ENCODE measurements at regions not wholly inside any gene's neighbourhood (a gene's known extent, or its start where the extent isn't known, plus 50 kb on each side); places are given as distances from the start of the nearest gene placed in this dataset.

GRCh38 chr5:119943148-119943547 is 313.8 kb downstream of the FAM170A start (continued):
- TF ChIP-seq MAX (IDR thresholded peaks at IDR 0.05; ENCODE audit: low read depth) (no peak), EP300 (IDR thresholded peaks at IDR 0.05; ENCODE audit: borderline replicate concordance in 1 of 2, low read depth in 1 of 2, low read length in 1 of 2) (no peak), FOXJ3 (CRISPR knock-in tag; IDR thresholded peaks at IDR 0.05) (no peak), ZBTB33 (IDR thresholded peaks at IDR 0.05; ENCODE audit: borderline replicate concordance, low read depth) (no peak), MEF2A (IDR thresholded peaks at IDR 0.05; ENCODE audit: borderline replicate concordance, low read depth) (no peak), IRF3 (IDR thresholded peaks at IDR 0.05; ENCODE audit: low read depth, low read length) (no peak), PBX3 (IDR thresholded peaks at IDR 0.05) (no peak), USF2 (IDR thresholded peaks at IDR 0.05; ENCODE audit: borderline replicate concordance, low read depth, low read length) (no peak), MXI1 (IDR thresholded peaks at IDR 0.05; ENCODE audit: low read depth, low read length) (no peak), SMC3 (IDR thresholded peaks at IDR 0.05; ENCODE audit: low read depth, low read length) (0 out of 2 replicates have a peak, but pooled peaks have one; percentile 25), FOSL2 (IDR thresholded peaks at IDR 0.05; ENCODE audit: borderline replicate concordance, low read depth) (no peak), USF1 (IDR thresholded peaks at IDR 0.05; ENCODE audit: borderline replicate concordance, low read depth) (no peak), RAD21 (IDR thresholded peaks at IDR 0.05; ENCODE audit: low read length) (peak; percentile 59), TEAD4 (IDR thresholded peaks at IDR 0.05; ENCODE audit: borderline replicate concordance, insufficient read depth) (no peak), NRF1 (IDR thresholded peaks at IDR 0.05; ENCODE audit: low read depth, low read length) (no peak)

GRCh38 chr5:119945691-119946090 is 316.3 kb downstream of the FAM170A start:
- Histone ChIP-seq H3K36me3 (replicated peaks in 1 of 2; ENCODE audit: control insufficient read depth in 1 of 2, insufficient read depth in 2 of 2, low read length in 1 of 2) (no peaks in the 10 kb centered on the region), H3K9me2 (no peaks in the 10 kb centered on the region), H3K79me2 (ENCODE audit: insufficient read depth) (no peaks in the 10 kb centered on the region), H3K4me2 (no peak overlapping the region), H3K4me1 (ENCODE audit: control insufficient read depth in 1 of 2, insufficient read depth in 2 of 2, low read depth in 1 of 2, low read length in 1 of 2) (no peaks in the 10 kb centered on the region; a peak in 1 of 4 replicates), H3K9me3 (no peaks in the 10 kb centered on the region), H4K20me1 (ENCODE audit: insufficient read depth) (no peaks in the 10 kb centered on the region), H3K9ac (no peak overlapping the region), H3K27ac (ENCODE audit: low read depth in 2 of 2, low read length in 1 of 2) (no peak overlapping the region), H3F3A (replicated peaks; ENCODE audit: insufficient read depth) (no peaks in the 10 kb centered on the region), H3K27me3 (ENCODE audit: insufficient read depth) (no peaks in the 10 kb centered on the region), H3K4me3 (ENCODE audit: low read depth in 2 of 2, low read length in 1 of 2) (no peak overlapping the region), H2AFZ (ENCODE audit: low read depth) (no peak overlapping the region)
- ChIA-PET CTCF (no interaction called here), POLR2A (no interaction called here)
- TF ChIP-seq USF2 (IDR thresholded peaks at IDR 0.05; ENCODE audit: borderline replicate concordance, low read depth, low read length) (no peak), TEAD4 (IDR thresholded peaks at IDR 0.05; ENCODE audit: borderline replicate concordance, insufficient read depth) (no peak), CTCF (IDR thresholded peaks at IDR 0.05) (no peak), TAF1 (IDR thresholded peaks at IDR 0.05; ENCODE audit: borderline replicate concordance, low read depth, low read length) (no peak), USF1 (IDR thresholded peaks at IDR 0.05; ENCODE audit: borderline replicate concordance, low read depth) (no peak)
- no peak for DNase-seq
